Dedifferentiated amniotic fluid mesenchymal stem cell (primary cell): ENCODE measurements at regions not wholly inside any gene's neighbourhood (a gene's known extent, or its start where the extent isn't known, plus 50 kb on each side); places are given as distances from the start of the nearest gene placed in this dataset.
"Not testable (repeated sequence)": the region's sequence is repeated elsewhere in the genome, so short reads cannot be mapped to it uniquely, and the experiment has no call there.

Source experiments
- DNase-seq: peaks from one replicate; pipeline ENCODE4 v3.0.0-alpha.2; 2016; ENCODE audit errors: extremely low spot score

DNA sequence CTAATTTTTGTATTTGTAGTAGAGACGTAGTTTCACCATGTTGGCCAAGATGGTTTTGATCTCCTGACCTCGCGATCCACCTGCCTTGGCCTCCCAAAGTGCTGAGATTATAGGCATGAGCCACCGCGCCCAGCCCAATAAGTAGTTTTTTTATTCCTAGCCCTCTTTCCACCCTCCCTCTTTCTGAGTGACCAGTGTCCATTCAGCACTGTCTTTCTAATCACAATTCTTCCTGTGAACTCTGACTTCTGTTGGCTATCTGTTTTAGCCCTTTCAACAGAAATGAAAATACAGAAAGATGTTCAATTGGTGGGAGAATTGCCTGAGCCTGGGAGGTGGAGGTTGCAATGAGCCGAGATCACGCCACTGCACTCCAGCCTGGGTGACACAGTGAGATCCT is 122.3 kb upstream of the LIFR start:
- DNase-seq: not testable (repeated sequence)

DNA sequence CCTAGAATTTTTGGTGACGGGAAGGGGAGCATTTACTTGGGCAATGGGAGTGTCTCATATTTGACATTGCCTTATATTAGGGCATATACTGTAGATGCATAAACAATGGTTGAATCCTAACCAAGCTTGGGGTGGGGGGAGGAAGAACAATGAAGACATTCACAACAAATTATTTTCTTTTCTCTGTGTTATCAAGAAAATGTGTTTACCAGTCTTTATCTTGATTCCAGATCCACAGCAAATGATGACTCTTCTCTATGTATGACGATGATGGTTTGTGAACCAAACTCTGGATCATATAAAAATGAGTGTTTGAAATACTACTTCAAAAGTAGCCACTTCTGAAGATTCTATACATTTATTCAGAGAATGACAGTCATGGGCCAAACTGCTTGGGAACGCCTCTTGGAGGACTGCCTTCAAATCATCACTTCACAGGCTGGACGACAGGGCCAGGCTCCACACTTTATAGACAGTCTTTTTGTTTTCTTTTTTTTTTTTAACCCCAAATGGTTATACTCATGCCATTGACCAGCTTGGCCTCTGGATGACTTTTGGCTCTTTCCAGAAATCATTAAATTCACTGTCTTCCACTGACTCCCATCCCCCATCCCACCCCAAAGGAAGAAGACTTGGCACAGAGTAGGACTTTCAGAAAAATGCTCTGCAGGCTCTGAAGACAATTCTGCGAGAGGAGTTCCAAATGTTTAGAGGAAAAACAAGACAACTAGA is 123.8 kb upstream of the LIFR start:
- no peak for DNase-seq

DNA sequence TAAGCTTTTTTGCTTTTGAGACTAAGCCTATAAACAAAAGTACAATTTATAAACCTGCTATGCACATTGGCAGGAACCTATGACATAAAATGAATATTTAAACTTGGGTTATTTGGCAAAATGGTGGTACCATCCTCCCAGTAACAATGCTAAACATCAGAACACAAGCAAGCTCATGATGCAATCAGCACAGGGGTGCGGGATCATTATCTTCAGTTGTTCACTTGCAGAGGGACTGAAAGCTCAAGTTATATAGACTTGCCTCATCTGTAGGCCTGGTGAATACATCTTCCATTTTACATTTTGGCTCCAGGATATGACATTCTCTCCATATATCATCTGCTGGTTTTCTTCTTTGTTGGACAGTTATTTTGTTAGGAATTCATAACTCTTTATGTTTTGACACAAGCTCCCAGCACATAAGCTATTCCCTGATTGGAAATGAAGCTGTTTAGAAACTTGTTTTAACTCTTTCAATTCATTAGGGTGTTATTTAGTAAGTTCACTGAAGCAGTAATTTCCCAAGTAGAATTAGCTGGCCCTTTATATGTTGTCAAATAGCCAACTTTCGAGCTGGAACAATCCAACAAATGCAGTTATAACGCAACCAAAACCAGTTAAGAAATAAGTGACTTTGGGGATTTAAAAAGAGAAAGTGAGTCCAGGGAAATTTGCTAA is 124.7 kb upstream of the LIFR start:
- no peak for DNase-seq

DNA sequence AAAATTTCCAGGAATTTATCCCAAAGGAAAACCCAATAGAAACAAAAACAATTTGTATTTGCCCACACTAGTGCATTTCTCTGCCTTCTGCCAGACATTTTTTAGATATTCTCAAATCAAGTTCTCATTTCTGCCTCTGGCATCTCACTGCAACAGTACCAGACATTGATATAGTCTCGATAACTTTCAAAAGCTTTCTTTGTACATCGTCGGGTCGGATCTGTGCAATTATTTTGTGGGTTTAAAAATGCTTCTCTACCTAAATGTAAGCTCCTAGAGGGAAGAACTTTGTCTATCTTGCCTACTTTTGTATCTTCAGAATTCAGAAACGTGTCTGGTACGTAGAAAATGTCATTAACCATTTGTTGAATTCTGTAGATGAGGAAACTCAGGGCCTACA is 125.5 kb upstream of the LIFR start:
- DNase-seq: no peak

DNA sequence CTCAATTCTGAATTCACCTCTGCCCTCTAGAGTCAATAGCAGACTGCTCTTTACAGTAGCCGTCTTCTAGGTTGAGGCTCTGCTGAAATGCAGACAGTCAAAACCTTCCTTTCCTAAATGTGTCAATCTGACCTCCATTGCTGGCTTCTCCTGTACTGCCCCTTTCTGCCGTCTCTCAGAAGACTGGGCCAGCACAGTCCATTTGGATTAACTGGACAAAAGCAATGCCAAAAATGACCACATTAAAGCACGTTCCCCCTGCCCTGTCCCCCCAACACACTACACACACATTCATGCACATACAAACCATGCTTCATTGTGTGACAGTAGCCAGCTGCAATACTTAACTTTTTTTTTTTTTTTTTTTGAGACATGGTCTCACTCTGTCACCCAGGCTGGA is 130.2 kb upstream of the LIFR start:
- DNase-seq: no peak

DNA sequence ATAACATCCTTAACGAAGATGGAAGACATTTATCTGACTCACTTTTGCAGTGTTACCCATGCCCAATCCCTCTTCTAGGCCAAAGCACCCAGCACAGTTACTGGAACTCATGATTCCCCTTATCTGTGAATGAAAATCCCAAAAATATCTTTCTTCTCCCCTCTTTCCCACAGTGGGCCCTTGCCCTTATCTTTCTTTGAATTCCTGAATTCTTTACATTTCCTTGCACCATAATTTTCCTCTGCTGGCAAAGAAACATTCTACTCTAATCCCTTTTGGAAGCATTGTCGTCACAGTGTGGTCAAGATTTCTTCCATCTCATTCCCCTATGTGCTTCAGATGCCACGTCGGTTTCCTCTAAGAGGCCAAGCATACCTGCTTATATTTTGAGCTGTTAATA is 135.9 kb upstream of the LIFR start:
- DNase-seq: no peak

DNA sequence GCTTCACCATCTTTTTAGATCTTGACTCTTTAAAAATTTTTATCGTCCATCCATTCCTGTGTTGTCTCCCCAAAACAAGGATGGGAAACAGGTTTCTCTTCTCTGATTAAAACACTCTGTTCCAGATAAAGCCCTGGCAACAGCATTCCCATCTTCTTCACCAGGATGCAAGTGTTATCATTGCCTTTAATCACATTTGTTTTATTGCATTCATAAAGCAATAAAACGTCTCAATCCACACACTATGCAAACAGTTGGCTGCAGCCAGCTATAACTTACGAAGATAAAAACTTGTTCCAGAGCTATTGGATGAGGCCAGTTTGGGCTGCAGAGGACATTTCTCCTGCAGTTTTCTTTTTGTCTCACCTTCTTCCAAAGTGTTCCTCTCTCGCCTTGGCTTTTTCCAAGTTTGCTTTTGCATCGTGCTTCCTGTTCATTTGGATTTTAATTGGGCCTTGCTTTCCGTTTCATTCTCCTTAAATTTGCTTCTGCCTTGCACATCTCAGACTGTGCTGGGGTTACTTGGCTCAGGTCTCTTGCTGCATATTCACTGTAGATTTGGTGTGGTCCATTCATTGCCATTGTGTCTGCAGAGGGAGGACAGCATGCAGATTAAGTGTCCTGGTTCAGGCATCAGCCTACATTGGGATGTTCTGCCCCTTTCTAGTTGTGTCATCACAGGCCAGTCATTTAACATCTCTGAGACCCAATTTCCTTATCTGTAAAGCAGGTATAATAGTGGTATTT is 136.5 kb upstream of the LIFR start:
- DNase-seq: no peak

DNA sequence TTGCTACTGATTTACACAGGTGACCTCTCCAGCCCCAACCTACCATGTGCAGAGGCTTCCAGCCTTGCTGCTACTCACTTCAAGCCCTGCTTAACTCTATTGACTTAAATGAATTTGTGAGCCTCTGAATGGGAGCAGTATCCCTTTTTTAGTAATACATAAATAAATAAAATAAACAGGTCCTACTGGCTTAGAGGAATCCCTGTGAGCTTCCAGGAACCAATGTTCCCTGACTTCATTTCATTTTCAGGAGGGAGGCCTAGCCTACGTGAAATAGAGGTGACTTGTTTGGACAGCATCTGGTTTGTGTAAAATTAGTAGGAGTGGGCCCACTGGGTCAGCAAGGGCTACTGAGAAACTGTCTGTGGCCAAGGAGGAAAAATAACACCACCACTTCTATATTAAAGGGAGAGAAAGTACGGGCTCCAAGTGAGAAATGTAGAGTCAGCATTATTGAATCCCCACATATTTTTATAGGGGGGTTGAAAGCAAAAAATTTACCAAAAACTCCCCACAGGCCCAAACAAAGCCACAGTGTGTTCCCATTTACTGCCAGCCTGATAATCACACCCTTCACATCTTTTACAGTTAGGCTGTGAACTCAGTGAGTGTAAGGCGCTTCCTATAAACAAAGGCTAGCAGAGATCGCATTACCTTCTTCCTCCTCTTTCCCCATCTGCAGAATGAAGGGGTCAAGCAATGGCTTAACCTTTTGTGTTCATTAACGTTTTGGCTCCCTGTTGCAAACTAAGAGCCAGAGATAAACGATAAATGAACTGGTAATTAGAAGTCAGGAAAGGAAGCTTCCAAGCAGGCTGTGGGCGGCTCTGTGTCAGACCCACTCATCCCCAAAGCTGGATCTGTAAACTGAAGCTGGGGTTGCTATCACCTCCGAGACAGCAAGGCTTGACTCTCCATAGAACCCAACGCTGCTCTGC is 138.8 kb upstream of the LIFR start:
- DNase-seq: no peak

DNA sequence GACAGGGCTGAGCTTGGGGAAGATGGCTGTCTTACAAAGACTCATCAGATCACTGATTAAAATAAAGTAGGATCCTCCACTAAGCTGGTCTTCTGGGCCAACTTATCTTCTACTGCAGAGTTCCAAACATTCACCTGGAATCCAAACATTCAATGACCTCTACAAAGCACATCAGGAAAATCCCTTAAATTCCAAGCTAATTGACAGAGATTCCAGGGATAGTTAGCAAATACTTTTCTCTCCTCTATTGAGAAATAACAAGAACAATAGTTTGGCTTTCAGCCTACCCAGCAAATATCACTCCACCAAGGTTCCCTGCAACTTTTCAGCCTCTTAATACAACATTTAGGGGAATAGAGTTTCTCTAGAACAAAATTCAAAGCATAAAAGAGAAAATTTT is 140.6 kb upstream of the LIFR start:
- DNase-seq: no peak

DNA sequence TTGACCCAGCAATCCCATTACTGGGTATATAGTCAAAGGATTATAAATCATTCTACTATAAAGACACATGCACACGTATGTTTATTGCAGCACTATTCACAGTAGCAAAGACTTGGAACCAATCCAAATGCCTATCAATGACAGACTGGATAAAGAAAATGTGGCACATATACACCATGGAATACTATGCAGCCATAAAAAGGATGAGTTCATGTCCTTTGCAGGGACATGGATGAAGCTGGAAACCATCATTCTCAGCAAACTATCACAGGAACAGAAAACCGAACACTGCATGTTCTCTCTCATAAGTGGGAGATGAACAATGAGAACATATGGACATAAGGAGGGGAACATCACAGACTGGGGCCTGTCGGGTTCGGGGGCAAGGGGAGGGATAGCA is 140.3 kb upstream of the OSMR start:
- not testable (repeated sequence) for DNase-seq

DNA sequence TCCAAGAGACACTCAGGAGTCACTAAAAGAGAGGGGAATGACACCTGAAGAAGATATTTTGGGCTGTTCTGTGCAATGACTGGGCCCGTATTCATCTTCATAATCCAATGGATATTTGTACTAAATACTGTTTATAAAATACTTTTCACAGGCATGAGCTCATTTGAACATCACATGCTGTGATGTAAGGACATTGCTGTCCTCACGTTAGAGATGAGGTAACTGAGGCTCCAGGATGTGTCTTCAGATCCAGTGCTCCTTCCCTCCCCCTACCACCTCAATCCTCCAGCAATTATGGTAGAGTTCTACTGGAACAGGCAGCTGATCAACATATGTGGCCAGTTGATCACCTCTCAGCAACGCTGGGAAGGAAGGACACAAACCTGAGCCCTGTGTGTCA is 139.4 kb upstream of the OSMR start:
- DNase-seq: no peak

DNA sequence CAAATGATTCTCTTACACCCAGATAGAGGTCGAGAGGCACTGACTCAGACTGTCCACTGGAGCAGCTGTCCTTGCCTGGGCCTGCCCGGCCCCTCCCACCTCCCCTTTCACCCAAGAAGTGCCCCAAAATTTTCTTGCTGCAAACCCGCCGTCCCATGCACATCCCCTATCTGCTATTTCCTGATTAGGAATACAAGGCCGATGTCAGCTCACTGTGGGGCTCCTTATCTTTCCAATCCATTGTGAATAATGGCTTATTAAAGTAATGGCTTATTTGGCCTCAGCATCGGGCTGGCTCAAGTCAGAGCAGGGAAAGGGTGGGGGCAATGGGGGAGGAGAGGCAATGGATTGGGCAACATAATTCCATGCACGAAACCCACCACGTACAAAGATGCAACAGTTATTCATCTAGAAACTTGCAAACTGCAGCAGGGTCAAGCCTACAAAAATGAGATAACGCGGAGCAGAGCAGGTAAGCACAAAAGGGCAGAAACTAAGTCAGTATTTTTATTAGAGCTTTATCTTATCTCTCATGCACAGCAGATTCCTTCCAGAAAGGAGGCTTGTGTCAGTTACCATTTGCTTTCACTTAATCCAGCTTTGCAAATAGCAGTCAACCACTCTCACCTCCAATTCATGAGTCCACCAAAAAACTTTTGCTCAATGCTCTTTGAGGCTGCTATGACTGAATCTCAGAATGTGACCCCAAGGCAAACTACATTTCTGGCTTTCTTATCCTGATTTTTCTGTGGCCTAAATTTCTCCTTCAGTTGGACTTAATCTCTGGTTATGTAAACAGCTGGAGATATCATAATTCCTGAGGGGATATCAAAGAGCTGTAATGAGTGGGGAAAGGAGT is 138.2 kb upstream of the OSMR start:
- no peak for DNase-seq

DNA sequence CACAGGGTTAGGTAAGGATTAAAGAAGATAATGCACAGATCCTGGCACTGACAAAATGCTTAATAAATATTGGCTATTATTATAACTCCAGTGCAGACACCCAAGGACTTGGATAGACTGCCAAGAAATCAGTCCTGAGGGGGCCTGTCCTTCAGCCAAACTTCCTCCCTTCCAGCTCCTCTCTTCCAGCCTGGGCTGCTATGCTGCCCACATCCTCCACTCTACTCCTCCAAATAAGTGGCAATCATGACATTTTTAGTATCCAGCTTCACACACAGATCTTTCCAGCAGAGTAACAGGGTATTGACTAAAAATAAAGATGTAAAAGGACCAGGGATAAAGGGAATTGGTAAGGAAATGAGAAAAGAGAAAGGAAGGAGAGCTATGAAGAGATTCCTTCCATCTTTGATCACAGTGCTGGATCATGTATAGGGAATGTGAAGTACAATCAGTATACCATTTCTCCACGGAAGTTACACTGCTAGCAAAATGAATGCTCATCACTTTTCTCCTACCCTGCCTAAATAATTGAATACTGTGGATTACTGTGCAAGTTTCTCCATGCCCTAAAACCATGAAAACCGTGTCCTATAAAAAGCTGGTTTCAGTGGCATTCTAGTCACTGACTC is 136.0 kb upstream of the OSMR start:
- no peak for DNase-seq

DNA sequence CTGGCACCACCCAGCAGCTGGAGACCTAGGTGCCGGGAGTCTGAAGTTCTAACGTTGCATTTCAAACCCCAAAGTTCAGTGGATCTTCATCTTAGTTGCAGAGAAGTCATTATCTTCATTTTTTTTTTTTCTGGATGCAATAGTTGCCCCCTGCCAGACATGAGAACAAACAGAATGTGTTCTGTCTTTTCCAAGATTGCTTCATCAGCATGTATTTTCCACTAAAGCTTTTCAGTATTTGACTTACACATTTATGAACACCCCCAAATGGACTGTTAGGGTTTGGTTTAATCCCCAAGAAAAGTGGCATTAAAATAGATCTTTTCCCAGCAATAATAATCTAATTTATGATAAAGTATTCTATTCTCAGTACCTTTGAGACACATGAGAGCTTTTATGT is 135.2 kb upstream of the OSMR start:
- DNase-seq: no peak

DNA sequence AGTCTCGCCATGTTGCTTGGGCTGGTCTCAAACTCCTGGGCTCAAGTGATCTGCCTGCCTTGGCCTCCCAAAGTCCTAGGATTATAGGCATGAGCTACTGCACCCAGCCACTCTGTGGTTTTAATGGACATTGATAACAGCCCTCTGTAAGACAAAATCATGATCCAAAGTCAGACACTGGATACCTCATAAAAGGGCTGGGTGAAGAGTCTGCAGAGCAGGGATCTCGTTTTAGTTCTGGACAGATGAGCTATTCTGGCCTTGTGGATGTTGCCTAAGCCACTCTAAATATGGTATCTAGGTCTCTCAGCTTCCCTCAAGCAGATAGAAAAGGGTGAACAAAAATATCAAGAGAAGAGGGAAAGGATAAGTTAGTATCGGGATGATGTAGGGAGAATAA is 133.4 kb upstream of the OSMR start:
- DNase-seq: no peak

DNA sequence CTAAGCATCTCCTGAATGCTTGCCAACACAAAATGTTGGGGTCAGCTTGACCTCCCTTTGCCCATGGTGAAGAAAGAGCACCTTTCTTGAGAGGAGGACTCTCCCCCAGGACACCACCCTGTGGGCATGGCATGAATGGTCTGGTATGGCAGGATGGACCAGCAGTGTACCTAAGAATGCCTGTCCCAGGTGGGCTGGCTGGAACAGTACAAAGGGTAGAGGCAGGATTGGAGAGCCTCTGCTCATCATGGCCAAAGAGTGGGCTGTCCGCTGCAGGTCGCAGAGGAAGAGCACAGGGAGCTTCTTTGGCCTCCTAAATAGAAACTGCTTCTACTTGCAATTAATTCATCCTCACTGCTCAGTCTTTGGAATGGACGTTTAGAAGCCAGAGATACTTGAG is 131.6 kb upstream of the OSMR start:
- DNase-seq: no peak

DNA sequence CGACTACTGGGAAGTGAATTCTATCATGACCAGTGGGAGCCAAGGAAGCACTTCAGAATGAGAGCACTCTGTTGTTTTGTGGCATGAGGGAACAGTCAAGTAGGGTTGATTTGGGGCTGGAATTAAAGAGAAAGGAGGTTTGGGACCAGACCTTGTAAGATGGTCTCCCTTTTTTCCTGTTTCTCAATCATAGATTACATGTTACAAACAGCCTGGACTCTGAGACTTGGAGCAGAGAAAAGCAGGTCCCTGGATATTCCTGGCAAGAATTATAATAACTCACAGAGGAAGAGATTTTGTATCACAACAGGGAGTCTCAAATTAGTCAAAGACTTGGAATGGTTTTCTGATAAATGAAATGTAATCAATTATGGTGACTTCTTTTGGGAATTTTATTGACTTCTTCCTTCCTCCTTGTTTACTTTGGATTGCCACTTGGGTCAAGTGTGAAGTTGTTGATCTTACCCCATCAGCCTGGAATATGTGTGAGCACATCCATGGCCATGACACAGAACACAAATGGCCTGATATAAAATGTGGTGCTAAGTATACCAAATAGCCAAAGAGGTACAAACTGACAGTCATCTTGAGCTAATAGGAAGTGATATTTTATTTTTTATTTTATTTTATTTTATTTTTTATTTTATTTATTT is 131.0 kb upstream of the OSMR start:
- DNase-seq: no peak

DNA sequence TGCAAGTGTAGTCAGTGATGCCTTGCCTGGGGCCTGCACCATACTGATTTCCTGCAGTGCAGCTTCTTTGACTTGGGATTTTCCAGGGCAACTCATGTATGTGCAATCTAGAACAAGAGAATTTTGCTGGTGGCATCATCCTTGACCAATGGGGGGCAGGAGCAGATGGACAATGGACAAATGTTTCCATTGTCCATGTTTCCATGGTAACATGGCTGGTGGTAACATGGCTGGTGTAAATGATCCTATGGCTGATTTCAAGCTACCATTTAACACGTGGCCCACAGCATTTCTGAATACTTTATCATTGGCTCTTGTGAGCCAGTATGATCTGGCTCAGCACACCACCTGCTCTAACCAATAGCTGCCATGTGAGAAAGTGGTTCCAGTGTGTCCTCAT is 130.1 kb upstream of the OSMR start:
- DNase-seq: no peak

DNA sequence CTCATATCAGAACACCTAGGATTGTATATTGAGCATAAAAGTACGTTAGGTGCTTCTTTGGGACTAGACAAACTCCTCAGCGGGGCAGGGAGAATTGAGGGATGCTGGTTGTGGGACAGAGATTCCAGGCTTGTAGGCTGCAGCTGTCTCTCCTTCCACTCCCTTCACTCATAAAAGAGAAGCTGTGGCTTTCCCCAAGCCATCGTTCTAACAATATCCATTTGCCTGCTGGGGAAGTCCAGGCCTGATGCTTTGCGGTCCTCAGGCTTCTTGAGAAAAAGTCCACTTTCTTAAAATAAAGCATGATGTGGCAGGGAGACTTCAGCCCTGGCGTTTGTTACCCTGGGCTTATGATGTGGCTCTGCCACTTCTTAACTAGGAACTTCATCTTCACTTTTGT is 129.3 kb upstream of the OSMR start:
- DNase-seq: no peak

DNA sequence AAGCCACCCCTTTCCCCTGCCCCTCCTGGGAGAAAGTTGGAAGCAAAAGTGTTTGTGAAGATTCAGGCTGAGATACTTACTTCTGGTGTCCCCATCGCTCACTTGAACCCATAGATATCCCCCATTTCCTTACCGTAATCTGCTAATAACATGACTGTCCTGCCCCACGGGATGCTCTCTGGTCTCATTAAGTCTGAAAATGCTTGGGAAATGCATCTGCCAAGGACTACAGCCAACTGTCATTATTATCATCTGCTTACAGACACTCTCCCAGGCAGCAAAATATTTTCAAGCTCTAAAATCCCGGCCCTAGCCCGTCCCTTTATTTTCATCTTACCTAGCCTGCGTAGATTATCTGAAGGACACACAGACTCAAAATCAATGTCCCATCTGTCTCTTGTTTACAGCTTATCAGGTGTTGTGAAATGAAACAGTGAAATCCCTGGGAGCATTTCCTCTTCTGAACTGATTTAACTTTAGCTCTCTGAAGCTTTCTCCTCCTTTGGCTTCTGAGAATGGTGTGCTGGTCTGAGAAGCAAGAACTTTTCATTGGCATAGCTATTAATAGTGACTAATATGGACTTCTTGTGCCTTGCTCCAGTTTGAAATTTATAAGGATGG is 126.9 kb upstream of the OSMR start:
- no peak for DNase-seq
